ENCODE measurements at regions not wholly inside any gene's neighbourhood (a gene's known extent, or its start where the extent isn't known, plus 50 kb on each side); places are given as distances from the start of the nearest gene placed in this dataset.

DNA sequence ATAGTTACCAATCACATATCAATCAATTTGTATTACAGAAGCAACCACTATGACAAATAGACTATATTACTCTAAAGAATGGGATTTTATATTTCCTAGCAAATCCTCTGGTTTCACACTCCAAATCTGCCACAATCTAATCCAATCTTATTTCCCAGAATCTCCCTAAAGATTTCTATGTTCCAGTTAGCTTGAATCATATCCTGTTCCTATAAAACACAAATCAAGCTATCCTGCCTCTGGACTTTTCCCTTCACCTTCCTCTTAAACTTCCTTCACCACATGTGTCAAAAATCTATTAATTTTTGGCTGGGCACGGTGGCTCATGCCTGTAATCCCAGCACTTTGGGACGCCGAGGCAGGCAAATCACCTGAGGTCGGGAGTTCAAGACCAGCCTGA, 50.0 kb downstream of the PIK3C2A start:
- Histone ChIP-seq H3K27ac (ENCODE audit: low read length) (no peak overlapping the region), H3K36me3 (ENCODE audit: control insufficient read depth, insufficient read depth, low read length) (no peaks in the 10 kb centered on the region), H3K4me3 (ENCODE audit: low read depth in 2 of 2, low read length in 2 of 2) (no peak overlapping the region), H3K27me3 (ENCODE audit: control insufficient read depth, insufficient read depth, low read length) (no peaks in the 10 kb centered on the region), H3K9me3 (ENCODE audit: control insufficient read depth, insufficient read depth, low read depth, low read length) (no peaks in the 10 kb centered on the region), H3K4me1 (ENCODE audit: control insufficient read depth, insufficient read depth, low read length) (no peaks in the 10 kb centered on the region)
- BruUV-seq (replicated peaks), result no TSS peak
- TF ChIP-seq SIN3A (IDR thresholded peaks at IDR 0.05; ENCODE audit: borderline replicate concordance, insufficient read depth, low read depth, low read length) (no peak), POLR2AphosphoS5 (IDR thresholded peaks at IDR 0.05; ENCODE audit: low read depth, low read length) (no peak)
- TF ChIP-seq, protein P1, sequence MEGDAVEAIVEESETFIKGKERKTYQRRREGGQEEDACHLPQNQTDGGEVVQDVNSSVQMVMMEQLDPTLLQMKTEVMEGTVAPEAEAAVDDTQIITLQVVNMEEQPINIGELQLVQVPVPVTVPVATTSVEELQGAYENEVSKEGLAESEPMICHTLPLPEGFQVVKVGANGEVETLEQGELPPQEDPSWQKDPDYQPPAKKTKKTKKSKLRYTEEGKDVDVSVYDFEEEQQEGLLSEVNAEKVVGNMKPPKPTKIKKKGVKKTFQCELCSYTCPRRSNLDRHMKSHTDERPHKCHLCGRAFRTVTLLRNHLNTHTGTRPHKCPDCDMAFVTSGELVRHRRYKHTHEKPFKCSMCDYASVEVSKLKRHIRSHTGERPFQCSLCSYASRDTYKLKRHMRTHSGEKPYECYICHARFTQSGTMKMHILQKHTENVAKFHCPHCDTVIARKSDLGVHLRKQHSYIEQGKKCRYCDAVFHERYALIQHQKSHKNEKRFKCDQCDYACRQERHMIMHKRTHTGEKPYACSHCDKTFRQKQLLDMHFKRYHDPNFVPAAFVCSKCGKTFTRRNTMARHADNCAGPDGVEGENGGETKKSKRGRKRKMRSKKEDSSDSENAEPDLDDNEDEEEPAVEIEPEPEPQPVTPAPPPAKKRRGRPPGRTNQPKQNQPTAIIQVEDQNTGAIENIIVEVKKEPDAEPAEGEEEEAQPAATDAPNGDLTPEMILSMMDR (IDR thresholded peaks at IDR 0.05), result no peak
- TF ChIP-seq, protein P2, sequence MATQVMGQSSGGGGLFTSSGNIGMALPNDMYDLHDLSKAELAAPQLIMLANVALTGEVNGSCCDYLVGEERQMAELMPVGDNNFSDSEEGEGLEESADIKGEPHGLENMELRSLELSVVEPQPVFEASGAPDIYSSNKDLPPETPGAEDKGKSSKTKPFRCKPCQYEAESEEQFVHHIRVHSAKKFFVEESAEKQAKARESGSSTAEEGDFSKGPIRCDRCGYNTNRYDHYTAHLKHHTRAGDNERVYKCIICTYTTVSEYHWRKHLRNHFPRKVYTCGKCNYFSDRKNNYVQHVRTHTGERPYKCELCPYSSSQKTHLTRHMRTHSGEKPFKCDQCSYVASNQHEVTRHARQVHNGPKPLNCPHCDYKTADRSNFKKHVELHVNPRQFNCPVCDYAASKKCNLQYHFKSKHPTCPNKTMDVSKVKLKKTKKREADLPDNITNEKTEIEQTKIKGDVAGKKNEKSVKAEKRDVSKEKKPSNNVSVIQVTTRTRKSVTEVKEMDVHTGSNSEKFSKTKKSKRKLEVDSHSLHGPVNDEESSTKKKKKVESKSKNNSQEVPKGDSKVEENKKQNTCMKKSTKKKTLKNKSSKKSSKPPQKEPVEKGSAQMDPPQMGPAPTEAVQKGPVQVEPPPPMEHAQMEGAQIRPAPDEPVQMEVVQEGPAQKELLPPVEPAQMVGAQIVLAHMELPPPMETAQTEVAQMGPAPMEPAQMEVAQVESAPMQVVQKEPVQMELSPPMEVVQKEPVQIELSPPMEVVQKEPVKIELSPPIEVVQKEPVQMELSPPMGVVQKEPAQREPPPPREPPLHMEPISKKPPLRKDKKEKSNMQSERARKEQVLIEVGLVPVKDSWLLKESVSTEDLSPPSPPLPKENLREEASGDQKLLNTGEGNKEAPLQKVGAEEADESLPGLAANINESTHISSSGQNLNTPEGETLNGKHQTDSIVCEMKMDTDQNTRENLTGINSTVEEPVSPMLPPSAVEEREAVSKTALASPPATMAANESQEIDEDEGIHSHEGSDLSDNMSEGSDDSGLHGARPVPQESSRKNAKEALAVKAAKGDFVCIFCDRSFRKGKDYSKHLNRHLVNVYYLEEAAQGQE (IDR thresholded peaks at IDR 0.05; ENCODE audit: insufficient read depth in 1 of 2, low read depth in 2 of 2, low read length in 1 of 2), result no peak
- ChIA-PET CTCF (no interaction called here), POLR2A (no interaction called here)
- in situ Hi-C loops (cut with HindIII; ENCODE audit: low pct_unique_long_range_greater_than_20kb, low sequenced_read_pairs) (no loop called here), intact Hi-C loops (cut with micrococcal nuclease; ENCODE audit: unreplicated experiment) (no loop called here)
- DNase-seq (ENCODE audit: low read depth, low spot score) (no peak), ATAC-seq (no peak)

DNA sequence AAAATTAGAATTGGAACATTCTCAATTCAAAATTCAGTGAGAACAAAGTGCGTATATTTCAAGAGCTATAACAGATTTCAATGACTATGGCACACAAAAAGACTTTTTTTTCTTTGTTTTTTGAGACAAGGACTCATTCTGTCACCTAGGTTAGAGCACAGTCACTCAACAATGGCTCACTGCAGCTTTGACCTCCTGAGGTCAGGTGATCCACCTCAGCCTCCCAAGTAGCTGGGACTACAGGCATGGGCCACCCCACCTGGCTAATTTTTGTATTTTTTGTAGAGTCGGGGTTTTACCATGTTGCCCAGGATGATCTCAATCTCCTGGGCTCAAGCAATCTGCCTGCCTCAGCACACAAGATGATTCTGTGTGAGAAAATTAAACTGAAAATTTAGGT, 51.5 kb downstream of the PIK3C2A start:
- H3K4me3 ChIP-seq (ENCODE audit: low read depth in 2 of 2, low read length in 2 of 2), result no peak overlapping the region
- TF ChIP-seq SIN3A (IDR thresholded peaks at IDR 0.05; ENCODE audit: borderline replicate concordance, insufficient read depth, low read depth, low read length) (no peak), TCF7L2 (IDR thresholded peaks at IDR 0.05; ENCODE audit: low read depth, low read length) (no peak), POLR2AphosphoS5 (IDR thresholded peaks at IDR 0.05; ENCODE audit: low read depth, low read length) (no peak)
- TF ChIP-seq, protein P1 (IDR thresholded peaks at IDR 0.05), result no peak
- TF ChIP-seq, protein P2 (IDR thresholded peaks at IDR 0.05; ENCODE audit: insufficient read depth in 1 of 2, low read depth in 2 of 2, low read length in 1 of 2), result no peak
- H3K4me1 ChIP-seq (ENCODE audit: control insufficient read depth, insufficient read depth, low read length), result no peaks in the 10 kb centered on the region
- no TSS peak for BruUV-seq (replicated peaks)
- CTCF ChIA-PET, result no interaction called here
- in situ Hi-C loops (cut with HindIII; ENCODE audit: low pct_unique_long_range_greater_than_20kb, low sequenced_read_pairs), result no loop called here
- DNase-seq (ENCODE audit: low read depth, low spot score) (no peak), ATAC-seq (no peak)
- no peaks in the 10 kb centered on the region for H3K9me3 ChIP-seq (ENCODE audit: control insufficient read depth, insufficient read depth, low read depth, low read length)
- H3K27ac ChIP-seq (ENCODE audit: low read length), result no peak overlapping the region
- no peaks in the 10 kb centered on the region for H3K36me3 ChIP-seq (ENCODE audit: control insufficient read depth, insufficient read depth, low read length)
- H3K27me3 ChIP-seq (ENCODE audit: control insufficient read depth, insufficient read depth, low read length), result no peaks in the 10 kb centered on the region
- intact Hi-C loops (cut with micrococcal nuclease; ENCODE audit: unreplicated experiment), result no loop called here
- POLR2A ChIA-PET, result interaction anchor here (0.6 kb wide), 1 partner anchor 28 kb away, joined by 9 read pairs; no protein-coding TSS in a partner anchor
